ENCODE measurements at regions not wholly inside any gene's neighbourhood (a gene's known extent, or its start where the extent isn't known, plus 50 kb on each side); places are given as distances from the start of the nearest gene placed in this dataset.
"Not testable (repeated sequence)": the region's sequence is repeated elsewhere in the genome, so short reads cannot be mapped to it uniquely, and the experiment has no call there.

DNA sequence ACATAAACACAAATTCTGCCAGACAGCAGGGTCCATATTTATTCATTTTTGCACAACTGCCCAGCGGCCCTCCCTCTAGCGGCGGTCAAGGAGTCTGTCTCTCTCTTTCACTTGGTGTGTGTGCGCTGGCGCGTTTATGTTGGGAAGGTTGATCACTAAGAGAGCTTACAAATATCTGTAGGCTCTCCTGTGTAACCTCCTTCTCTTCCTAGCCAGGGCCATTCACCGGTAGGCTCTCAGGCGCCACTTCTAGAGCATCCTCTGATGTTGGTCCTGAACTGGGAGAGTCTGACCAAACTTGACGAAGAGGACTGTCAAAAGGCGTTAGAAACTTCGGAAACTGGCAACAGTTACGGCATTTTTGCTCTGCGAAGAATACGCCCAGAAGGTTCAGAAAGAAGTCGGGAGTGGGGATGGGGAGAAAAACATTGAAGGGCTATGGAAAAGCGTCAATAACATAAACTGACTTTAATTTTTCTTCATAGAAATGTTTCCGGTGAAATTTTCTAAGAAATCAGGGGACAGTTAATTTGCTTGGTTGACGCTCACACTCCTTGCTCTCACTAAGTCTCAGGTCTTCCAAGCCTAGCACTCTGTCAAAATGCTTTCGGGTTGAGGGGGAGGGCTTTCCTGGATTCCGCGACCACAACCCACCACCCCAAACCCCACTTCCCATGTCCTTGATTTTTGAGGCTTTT, 731.1 kb downstream of the ZWINT start:
- peak overlapping the region; percentile 55 for H3K4me3 ChIP-seq (ENCODE audit: low read length)
- H3K4me2 ChIP-seq (ENCODE audit: low read depth, low read length) = peak overlapping the region; percentile 47; the same call in 1 of the 2 replicates
- H3K9me2 ChIP-seq (replicated peaks; ENCODE audit: insufficient read depth, low read length) = no peaks in the 10 kb centered on the region
- TF ChIP-seq, protein P1, sequence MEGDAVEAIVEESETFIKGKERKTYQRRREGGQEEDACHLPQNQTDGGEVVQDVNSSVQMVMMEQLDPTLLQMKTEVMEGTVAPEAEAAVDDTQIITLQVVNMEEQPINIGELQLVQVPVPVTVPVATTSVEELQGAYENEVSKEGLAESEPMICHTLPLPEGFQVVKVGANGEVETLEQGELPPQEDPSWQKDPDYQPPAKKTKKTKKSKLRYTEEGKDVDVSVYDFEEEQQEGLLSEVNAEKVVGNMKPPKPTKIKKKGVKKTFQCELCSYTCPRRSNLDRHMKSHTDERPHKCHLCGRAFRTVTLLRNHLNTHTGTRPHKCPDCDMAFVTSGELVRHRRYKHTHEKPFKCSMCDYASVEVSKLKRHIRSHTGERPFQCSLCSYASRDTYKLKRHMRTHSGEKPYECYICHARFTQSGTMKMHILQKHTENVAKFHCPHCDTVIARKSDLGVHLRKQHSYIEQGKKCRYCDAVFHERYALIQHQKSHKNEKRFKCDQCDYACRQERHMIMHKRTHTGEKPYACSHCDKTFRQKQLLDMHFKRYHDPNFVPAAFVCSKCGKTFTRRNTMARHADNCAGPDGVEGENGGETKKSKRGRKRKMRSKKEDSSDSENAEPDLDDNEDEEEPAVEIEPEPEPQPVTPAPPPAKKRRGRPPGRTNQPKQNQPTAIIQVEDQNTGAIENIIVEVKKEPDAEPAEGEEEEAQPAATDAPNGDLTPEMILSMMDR (IDR thresholded peaks at IDR 0.05; ENCODE audit: low read length) = peak; percentile 49
- TF ChIP-seq EZH2phosphoT487 (IDR thresholded peaks at IDR 0.05; ENCODE audit: low read length) = no peak
- no peak for TF ChIP-seq EZH2 (optimal IDR thresholded peaks at IDR 0.05; ENCODE audit: low read depth, low read length)
- H3K79me2 ChIP-seq (ENCODE audit: low read length) = no peaks in the 10 kb centered on the region
- no peaks in the 10 kb centered on the region for H4K20me1 ChIP-seq (ENCODE audit: insufficient read depth, low read length)
- no peak overlapping the region for H3K9ac ChIP-seq (ENCODE audit: low read length)
- no peaks in the 10 kb centered on the region for H3K27me3 ChIP-seq (replicated peaks; ENCODE audit: insufficient read depth, low read length)
- DNase-seq = peak; percentile 48
- H3K36me3 ChIP-seq (replicated peaks; ENCODE audit: insufficient read depth, low read length) = no peaks in the 10 kb centered on the region
- no peaks in the 10 kb centered on the region for H3F3A ChIP-seq (ENCODE audit: insufficient read depth, low read length)
- 0 out of 2 replicates have a peak overlapping the region, but pooled peaks have one; percentile 58 for H2AFZ ChIP-seq (ENCODE audit: low read length)
- H3K9me3 ChIP-seq (replicated peaks; ENCODE audit: insufficient read depth, low read length) = no peaks in the 10 kb centered on the region
- no peak overlapping the region for H3K27ac ChIP-seq (ENCODE audit: low read length)
- H3K4me1 ChIP-seq (ENCODE audit: low read length) = no peaks in the 10 kb centered on the region

DNA sequence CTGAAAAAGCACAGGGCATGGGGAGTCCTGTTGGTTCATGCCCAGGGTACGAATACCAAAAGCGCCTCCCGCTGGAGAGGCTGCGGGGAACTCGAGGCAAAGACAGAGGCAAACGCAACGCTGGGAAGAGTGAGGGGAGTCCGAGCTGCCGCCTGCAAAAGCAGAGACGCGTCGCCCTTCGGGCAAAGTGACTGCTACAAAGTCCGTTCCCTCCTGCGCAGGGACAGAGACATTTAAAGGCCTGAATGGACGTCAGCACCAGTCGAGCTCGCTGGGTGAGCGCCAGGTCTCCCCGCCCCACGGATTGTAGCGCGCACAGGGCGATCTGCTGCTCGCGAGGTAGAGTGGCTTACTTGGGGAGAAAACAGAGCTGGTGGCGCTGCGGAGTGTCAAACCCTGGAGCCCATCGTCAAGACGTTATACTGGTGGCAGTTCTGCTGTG, 732.8 kb downstream of the ZWINT start:
- no peak overlapping the region for H3K9ac ChIP-seq (ENCODE audit: low read length)
- H3K27me3 ChIP-seq (replicated peaks; ENCODE audit: insufficient read depth, low read length) = no peaks in the 10 kb centered on the region
- H3K4me1 ChIP-seq (ENCODE audit: low read length) = no peaks in the 10 kb centered on the region
- no peaks in the 10 kb centered on the region for H4K20me1 ChIP-seq (ENCODE audit: insufficient read depth, low read length)
- H3F3A ChIP-seq (ENCODE audit: insufficient read depth, low read length) = no peaks in the 10 kb centered on the region
- no peak overlapping the region for H3K4me2 ChIP-seq (ENCODE audit: low read depth, low read length)
- H3K36me3 ChIP-seq (replicated peaks; ENCODE audit: insufficient read depth, low read length) = no peaks in the 10 kb centered on the region
- H3K9me3 ChIP-seq (replicated peaks; ENCODE audit: insufficient read depth, low read length) = no peaks in the 10 kb centered on the region
- TF ChIP-seq EZH2phosphoT487 (IDR thresholded peaks at IDR 0.05; ENCODE audit: low read length) (no peak), EZH2 (optimal IDR thresholded peaks at IDR 0.05; ENCODE audit: low read depth, low read length) (no peak)
- TF ChIP-seq, protein P1 (IDR thresholded peaks at IDR 0.05; ENCODE audit: low read length) = no peak
- H3K9me2 ChIP-seq (replicated peaks; ENCODE audit: insufficient read depth, low read length) = no peaks in the 10 kb centered on the region
- no peak overlapping the region for H3K27ac ChIP-seq (ENCODE audit: low read length)
- no peak overlapping the region for H3K4me3 ChIP-seq (ENCODE audit: low read length)
- no peaks in the 10 kb centered on the region for H3K79me2 ChIP-seq (ENCODE audit: low read length)
- no peak for DNase-seq
- no peak overlapping the region for H2AFZ ChIP-seq (ENCODE audit: low read length)

- TF ChIP-seq EZH2 (optimal IDR thresholded peaks at IDR 0.05; ENCODE audit: low read depth, low read length) = no peak
- TF ChIP-seq, protein P1 (IDR thresholded peaks at IDR 0.05; ENCODE audit: low read length) = no peak
- no peak for TF ChIP-seq EZH2phosphoT487 (IDR thresholded peaks at IDR 0.05; ENCODE audit: low read length)
- H3K4me2 ChIP-seq (ENCODE audit: low read depth, low read length) = no peak overlapping the region
- H3K4me3 ChIP-seq (ENCODE audit: low read length) = no peak overlapping the region
- no peaks in the 10 kb centered on the region for H3K4me1 ChIP-seq (ENCODE audit: low read length)
- no peak for DNase-seq
- H3K79me2 ChIP-seq (ENCODE audit: low read length) = no peaks in the 10 kb centered on the region
- H4K20me1 ChIP-seq (ENCODE audit: insufficient read depth, low read length) = no peaks in the 10 kb centered on the region
- no peak overlapping the region for H3K9ac ChIP-seq (ENCODE audit: low read length)
- no peaks in the 10 kb centered on the region for H3K9me2 ChIP-seq (replicated peaks; ENCODE audit: insufficient read depth, low read length)
- no peaks in the 10 kb centered on the region for H3K27me3 ChIP-seq (replicated peaks; ENCODE audit: insufficient read depth, low read length)
- H3F3A ChIP-seq (ENCODE audit: insufficient read depth, low read length) = no peaks in the 10 kb centered on the region
- H3K27ac ChIP-seq (ENCODE audit: low read length) = no peak overlapping the region
- H2AFZ ChIP-seq (ENCODE audit: low read length) = no peak overlapping the region
- no peaks in the 10 kb centered on the region for H3K36me3 ChIP-seq (replicated peaks; ENCODE audit: insufficient read depth, low read length)
- no peaks in the 10 kb centered on the region for H3K9me3 ChIP-seq (replicated peaks; ENCODE audit: insufficient read depth, low read length)
Observed at GRCh38 chr10:55627501-55628051, 733.5 kb downstream of the ZWINT start.

GRCh38 chr10:55601690-55602478, 759.2 kb downstream of the ZWINT start:
- not testable (repeated sequence) for H3K9ac ChIP-seq (ENCODE audit: low read length); H3K9me3 ChIP-seq (replicated peaks; ENCODE audit: insufficient read depth, low read length); H3K4me1 ChIP-seq (ENCODE audit: low read length); DNase-seq; H3K27ac ChIP-seq (ENCODE audit: low read length); H3K27me3 ChIP-seq (replicated peaks; ENCODE audit: insufficient read depth, low read length); H3F3A ChIP-seq (ENCODE audit: insufficient read depth, low read length); H2AFZ ChIP-seq (ENCODE audit: low read length); H4K20me1 ChIP-seq (ENCODE audit: insufficient read depth, low read length); H3K9me2 ChIP-seq (replicated peaks; ENCODE audit: insufficient read depth, low read length); H3K79me2 ChIP-seq (ENCODE audit: low read length); H3K4me2 ChIP-seq (ENCODE audit: low read depth, low read length); H3K36me3 ChIP-seq (replicated peaks; ENCODE audit: insufficient read depth, low read length); H3K4me3 ChIP-seq (ENCODE audit: low read length)
